ENCODE measurements at regions not wholly inside any gene's neighbourhood (a gene's known extent, or its start where the extent isn't known, plus 50 kb on each side); places are given as distances from the start of the nearest gene placed in this dataset.

- peaks cover 4% of the 10 kb centered on the region for H3K27me3 ChIP-seq (ENCODE audit: insufficient read depth, poor library complexity, severe bottlenecking)
- H3K27ac ChIP-seq (replicated peaks) = no peak overlapping the region
- no peak overlapping the region for H3K4me3 ChIP-seq (replicated peaks; ENCODE audit: insufficient read depth, low read length)
- DNase-seq (ENCODE audit: low read depth in 1 of 2, low spot score in 1 of 2) = no peak
- TF ChIP-seq CTCF (IDR thresholded peaks at IDR 0.05; ENCODE audit: insufficient read depth, low read length) (no peak), REST (IDR thresholded peaks at IDR 0.05; ENCODE audit: insufficient replicate concordance, low read depth) (no peak), POLR2AphosphoS5 (IDR thresholded peaks at IDR 0.05; ENCODE audit: low read depth) (no peak), SPI1 (IDR thresholded peaks at IDR 0.05; ENCODE audit: borderline replicate concordance, low read depth) (no peak), GABPA (IDR thresholded peaks at IDR 0.05; ENCODE audit: low read depth) (no peak)
Measured at GRCh38 chrX:9221781-9222180, 187.9 kb upstream of the FAM9B start.

DNA sequence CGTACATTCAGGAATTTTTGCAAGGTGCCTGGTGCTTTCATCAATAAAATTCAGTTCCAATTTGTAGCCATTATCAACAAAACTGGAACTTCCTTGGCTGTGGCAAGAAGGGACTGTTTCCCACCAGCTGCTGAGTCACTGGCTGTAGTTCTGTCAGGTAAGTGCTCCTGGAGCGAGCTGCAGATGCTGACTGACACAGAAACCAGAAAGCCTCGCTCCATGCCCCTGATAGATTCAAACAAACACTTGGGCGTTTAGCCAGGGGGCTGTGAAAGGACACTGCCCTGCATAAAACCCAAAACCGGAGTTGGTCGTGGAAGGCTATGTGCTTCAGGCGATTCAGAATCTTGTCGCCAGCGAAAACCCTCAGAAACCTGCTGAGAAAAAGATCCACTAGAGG, 188.4 kb upstream of the FAM9B start:
- Histone ChIP-seq H3K4me3 (replicated peaks; ENCODE audit: insufficient read depth, low read length) (no peak overlapping the region), H3K27ac (replicated peaks) (no peak overlapping the region), H3K27me3 (ENCODE audit: insufficient read depth, poor library complexity, severe bottlenecking) (peaks cover 4% of the 10 kb centered on the region)
- TF ChIP-seq CTCF (IDR thresholded peaks at IDR 0.05; ENCODE audit: insufficient read depth, low read length) (no peak), REST (IDR thresholded peaks at IDR 0.05; ENCODE audit: insufficient replicate concordance, low read depth) (no peak), GABPA (IDR thresholded peaks at IDR 0.05; ENCODE audit: low read depth) (no peak), SPI1 (IDR thresholded peaks at IDR 0.05; ENCODE audit: borderline replicate concordance, low read depth) (no peak), POLR2AphosphoS5 (IDR thresholded peaks at IDR 0.05; ENCODE audit: low read depth) (no peak)
- DNase-seq (ENCODE audit: low read depth in 1 of 2, low spot score in 1 of 2) = no peak

GRCh38 chrX:9227276-9227675, 193.3 kb upstream of the FAM9B start:
- no peak for DNase-seq (ENCODE audit: low read depth in 1 of 2, low spot score in 1 of 2)
- Histone ChIP-seq H3K27me3 (ENCODE audit: insufficient read depth, poor library complexity, severe bottlenecking) (no peaks in the 10 kb centered on the region), H3K4me3 (replicated peaks; ENCODE audit: insufficient read depth, low read length) (no peak overlapping the region), H3K27ac (replicated peaks) (no peak overlapping the region)
- no peak for TF ChIP-seq SPI1 (IDR thresholded peaks at IDR 0.05; ENCODE audit: borderline replicate concordance, low read depth)
- no peak for TF ChIP-seq REST (IDR thresholded peaks at IDR 0.05; ENCODE audit: insufficient replicate concordance, low read depth)
- no peak for TF ChIP-seq CTCF (IDR thresholded peaks at IDR 0.05; ENCODE audit: insufficient read depth, low read length)
- no peak for TF ChIP-seq POLR2AphosphoS5 (IDR thresholded peaks at IDR 0.05; ENCODE audit: low read depth)
- no peak for TF ChIP-seq GABPA (IDR thresholded peaks at IDR 0.05; ENCODE audit: low read depth)
